K562 (cell line): ENCODE measurements at regions not wholly inside any gene's neighbourhood (a gene's known extent, or its start where the extent isn't known, plus 50 kb on each side); places are given as distances from the start of the nearest gene placed in this dataset.

Source experiments
- POLR2AphosphoS5 ChIP-seq: IDR thresholded peaks from 2 replicates; pipeline ENCODE4 v1.6.1; 2011; ENCODE audit warnings: mild to moderate bottlenecking, low read depth, low read length, moderate library complexity; ENCODE audit not compliant: control insufficient read depth, insufficient read depth
- ZNF124 ChIP-seq: sonication (generic); formaldehyde crosslinking; IDR thresholded peaks from 2 replicates; pipeline ENCODE4 v1.8.1; 2022; ENCODE audit warnings: missing genetic modification reagents
- ZNF274 ChIP-seq: IDR thresholded peaks from 2 replicates; pipeline ENCODE4 v1.6.1; 2011; ENCODE audit warnings: low read depth, mild to moderate bottlenecking, low read length, moderate library complexity, borderline replicate concordance
- ZNF282 ChIP-seq: sonication (generic); formaldehyde crosslinking; IDR thresholded peaks from 2 replicates; pipeline ENCODE4 v1.8.1; 2023; ENCODE audit warnings: missing genetic modification reagents
- TF ChIP-seq, protein P1 (sequence below), 3 experiments: IDR thresholded peaks in 2 of 3; conservative IDR thresholded peaks in 1 of 3; 2 replicates each; pipeline ENCODE4 v1.5.1; 2011 to 2012; ENCODE audit warnings: low read length in 3 of 3, mild to moderate bottlenecking in 3 of 3, control low read depth in 2 of 3, improper control_type of control experiment in 1 of 3, inconsistent platforms in 1 of 3, low read depth in 1 of 3, mixed read lengths in 1 of 3, moderate library complexity in 1 of 3; ENCODE audit not compliant: insufficient read depth in 2 of 3
- TF ChIP-seq, protein P2 (sequence below): sonication (generic); formaldehyde crosslinking; IDR thresholded peaks from 2 replicates; pipeline ENCODE4 v1.9.0; 2022; ENCODE audit warnings: mild to moderate bottlenecking, missing genetic modification reagents

DNA sequence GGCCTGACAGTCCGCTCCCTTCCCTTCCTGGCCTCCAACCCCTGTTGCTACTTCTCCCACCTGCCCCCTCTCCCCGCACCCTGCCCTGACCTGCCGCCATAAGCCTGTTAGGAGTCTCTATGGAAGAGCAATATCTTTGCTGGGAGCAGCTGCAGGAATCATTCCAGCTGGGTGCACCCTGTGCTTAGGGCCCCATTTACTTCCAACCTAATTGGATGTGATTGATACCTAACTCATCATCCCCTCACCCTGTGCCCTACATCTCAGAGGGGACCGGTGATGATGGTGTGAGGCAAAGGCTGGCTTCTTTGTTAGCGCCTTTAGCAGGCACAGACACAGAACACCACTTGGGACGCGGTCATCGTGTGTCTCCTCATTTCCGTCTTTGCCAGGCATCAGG lies 80.0 kb upstream of the FAM180A start:
- TF ChIP-seq ZNF124 (CRISPR knock-in tag): no peak
- no peak for TF ChIP-seq ZNF282
- TF ChIP-seq, protein P1, sequence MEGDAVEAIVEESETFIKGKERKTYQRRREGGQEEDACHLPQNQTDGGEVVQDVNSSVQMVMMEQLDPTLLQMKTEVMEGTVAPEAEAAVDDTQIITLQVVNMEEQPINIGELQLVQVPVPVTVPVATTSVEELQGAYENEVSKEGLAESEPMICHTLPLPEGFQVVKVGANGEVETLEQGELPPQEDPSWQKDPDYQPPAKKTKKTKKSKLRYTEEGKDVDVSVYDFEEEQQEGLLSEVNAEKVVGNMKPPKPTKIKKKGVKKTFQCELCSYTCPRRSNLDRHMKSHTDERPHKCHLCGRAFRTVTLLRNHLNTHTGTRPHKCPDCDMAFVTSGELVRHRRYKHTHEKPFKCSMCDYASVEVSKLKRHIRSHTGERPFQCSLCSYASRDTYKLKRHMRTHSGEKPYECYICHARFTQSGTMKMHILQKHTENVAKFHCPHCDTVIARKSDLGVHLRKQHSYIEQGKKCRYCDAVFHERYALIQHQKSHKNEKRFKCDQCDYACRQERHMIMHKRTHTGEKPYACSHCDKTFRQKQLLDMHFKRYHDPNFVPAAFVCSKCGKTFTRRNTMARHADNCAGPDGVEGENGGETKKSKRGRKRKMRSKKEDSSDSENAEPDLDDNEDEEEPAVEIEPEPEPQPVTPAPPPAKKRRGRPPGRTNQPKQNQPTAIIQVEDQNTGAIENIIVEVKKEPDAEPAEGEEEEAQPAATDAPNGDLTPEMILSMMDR (IDR thresholded peaks at IDR 0.05 in 2 of 3, conservative IDR thresholded peaks at IDR 0.05 in 1 of 3; ENCODE audit: insufficient read depth in 2 of 3, low read depth in 1 of 3, low read length in 3 of 3): no peak
- TF ChIP-seq POLR2AphosphoS5: no peak
- TF ChIP-seq, protein P2, sequence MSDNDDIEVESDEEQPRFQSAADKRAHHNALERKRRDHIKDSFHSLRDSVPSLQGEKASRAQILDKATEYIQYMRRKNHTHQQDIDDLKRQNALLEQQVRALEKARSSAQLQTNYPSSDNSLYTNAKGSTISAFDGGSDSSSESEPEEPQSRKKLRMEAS (CRISPR knock-in tag): no peak
- TF ChIP-seq ZNF274: no peak
